CD4-positive, alpha-beta T cell treated with Interleukin-15 for 1 hour (primary cell): ENCODE measurements at regions not wholly inside any gene's neighbourhood (a gene's known extent, or its start where the extent isn't known, plus 50 kb on each side); places are given as distances from the start of the nearest gene placed in this dataset.
"Not testable (repeated sequence)": the region's sequence is repeated elsewhere in the genome, so short reads cannot be mapped to it uniquely, and the experiment has no call there.

Experiments used
- DNase-seq: peaks from one replicate; pipeline ENCODE4 v3.0.0-alpha.2; 2020

DNA sequence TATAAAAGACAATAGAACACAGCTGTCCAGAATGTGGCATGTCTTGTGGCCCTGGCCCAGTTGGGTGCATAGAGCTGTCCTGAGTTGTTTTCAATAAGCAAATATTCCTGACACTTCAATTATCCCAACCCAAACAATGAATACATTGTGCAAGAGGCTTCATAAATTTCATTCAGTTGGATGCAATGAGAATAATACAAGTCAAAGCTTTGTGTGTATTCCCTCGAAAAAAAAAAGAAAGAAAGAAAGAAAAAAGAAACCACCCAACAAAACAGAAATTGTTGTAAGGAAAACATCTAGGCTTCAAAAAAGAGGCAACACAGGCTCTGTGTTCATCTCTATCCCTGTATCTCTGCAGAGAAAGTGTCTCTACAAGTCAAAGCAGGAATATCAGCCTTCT is 138.7 kb upstream of the ADO start:
- DNase-seq, result no peak

DNA sequence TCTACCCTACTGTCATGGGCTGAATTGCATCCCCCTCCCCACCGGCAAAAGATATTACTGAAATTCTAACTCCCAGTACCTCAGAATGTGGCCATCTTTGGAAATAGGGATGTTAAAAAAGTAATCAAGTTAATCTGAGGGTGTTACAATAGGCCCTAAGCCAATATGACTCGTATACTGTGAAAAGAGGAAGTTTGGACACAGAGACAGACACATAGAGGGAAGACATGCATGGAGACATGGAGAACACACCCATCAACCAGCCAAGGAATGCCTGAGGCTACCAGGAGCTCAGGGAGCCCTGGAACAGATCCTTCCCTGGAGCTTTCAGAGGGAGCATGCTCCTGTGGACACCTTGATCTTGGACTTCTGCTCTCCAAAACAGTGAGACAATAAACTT is 138.2 kb upstream of the ADO start:
- no peak for DNase-seq

GRCh38 chr10:62669341-62669740 is 135.2 kb upstream of the ADO start:
- DNase-seq, result no peak

GRCh38 chr10:62671104-62671503 is 133.4 kb upstream of the ADO start:
- no peak for DNase-seq

- DNase-seq, result peak; percentile 76
These were observed 123.1 kb upstream of the ADO start for GRCh38 chr10:62681211-62681940.

- DNase-seq, result no peak
These were observed 119.6 kb upstream of the ADO start for GRCh38 chr10:62684911-62685310.

GRCh38 chr10:62687230-62687748 is 117.2 kb upstream of the ADO start:
- DNase-seq, result no peak

GRCh38 chr10:62688971-62689700 is 115.4 kb upstream of the ADO start:
- no peak for DNase-seq

DNA sequence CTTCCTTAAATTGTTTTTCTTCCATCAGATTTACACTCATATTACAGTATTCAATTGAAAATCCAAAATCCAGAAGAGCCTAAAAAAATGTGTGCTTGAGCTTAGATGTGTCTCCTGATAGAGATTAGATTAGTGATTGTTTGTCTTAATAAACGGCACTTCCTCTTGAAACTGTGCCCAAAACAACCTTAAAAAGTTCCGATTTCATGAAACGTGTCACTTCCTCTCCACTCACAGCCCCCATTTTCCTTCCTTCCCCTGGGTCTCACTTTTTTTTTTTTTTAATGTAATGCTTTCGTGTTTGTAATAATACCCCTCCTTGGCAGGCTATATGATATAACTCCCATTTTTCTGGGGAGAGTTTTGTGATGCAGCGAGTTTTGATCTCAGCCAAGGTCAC is 114.8 kb upstream of the ADO start:
- DNase-seq, result peak; percentile 32

DNA sequence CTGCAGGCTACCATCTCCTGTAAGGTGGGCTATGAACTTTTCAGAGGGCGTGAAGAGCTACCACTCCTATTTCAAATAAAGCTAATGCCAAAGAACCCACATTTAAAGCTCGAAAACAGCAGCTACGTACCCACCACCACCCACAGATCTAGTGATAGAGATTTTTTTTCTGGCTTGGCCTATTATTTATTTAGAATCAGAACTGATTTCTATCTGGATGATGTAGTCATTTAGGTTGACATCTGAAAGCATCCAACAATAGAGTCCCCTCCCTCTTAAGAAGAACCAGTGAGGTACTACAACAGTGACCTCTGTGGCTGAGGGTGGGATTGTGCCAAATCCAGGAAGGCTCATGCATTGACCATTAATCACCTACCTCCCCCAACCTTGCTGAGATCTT is 113.8 kb upstream of the ADO start:
- no peak for DNase-seq

- no peak for DNase-seq
These were observed 113.2 kb upstream of the ADO start for GRCh38 chr10:62691336-62691735.

DNA sequence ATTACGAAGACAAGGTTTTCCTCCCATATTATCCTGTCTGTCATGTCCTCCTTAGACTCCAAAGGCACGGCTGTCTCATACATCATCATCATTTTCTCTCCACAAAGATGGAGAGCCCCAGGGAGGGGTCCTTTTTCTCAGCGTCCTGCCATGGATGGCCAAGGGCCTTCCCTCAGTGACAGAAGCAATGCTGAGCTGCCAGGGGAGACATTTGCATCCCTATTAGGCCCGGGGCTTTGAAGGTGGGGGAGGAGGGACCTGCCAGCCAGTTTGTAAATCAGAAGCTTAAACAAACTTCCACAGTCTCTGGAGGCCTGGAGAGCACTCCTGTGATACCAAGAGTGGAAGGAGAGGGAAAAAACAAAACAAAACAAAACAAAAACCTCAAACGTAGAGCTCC is 112.4 kb upstream of the ADO start:
- no peak for DNase-seq

- no peak for DNase-seq
These were observed 111.2 kb upstream of the ADO start for GRCh38 chr10:62693306-62693705.

GRCh38 chr10:62694537-62695126 is 109.9 kb upstream of the ADO start:
- no peak for DNase-seq

GRCh38 chr10:62696798-62697197 is 107.7 kb upstream of the ADO start:
- no peak for DNase-seq

- DNase-seq, result no peak
These were observed 105.4 kb upstream of the ADO start for GRCh38 chr10:62699148-62699547.

- DNase-seq, result not testable (repeated sequence)
These were observed 100.4 kb upstream of the ADO start for GRCh38 chr10:62704121-62704520.

GRCh38 chr10:62705789-62706188 is 98.7 kb upstream of the ADO start:
- DNase-seq, result no peak

GRCh38 chr10:62707810-62708209 is 96.7 kb upstream of the ADO start:
- DNase-seq, result no peak

GRCh38 chr10:62708569-62708968 is 96.0 kb upstream of the ADO start:
- no peak for DNase-seq

DNA sequence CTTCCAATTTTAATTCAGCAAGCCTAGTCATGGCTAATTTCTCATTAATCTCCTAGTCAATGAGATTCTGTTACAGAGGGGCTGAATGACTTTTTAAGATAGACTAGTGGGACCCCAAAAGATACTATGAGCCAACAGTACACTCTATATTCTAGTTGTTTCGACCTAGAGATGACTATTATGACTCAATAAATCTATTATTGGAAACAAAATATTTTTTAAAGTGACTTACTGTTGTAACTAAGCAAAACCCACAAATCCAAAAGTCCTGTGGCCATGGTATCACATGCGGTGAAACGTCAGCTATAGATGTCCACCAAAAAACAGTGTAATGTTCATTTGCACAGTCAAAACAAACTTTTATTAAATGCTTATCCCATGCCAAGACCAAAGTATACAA is 95.3 kb upstream of the ADO start:
- no peak for DNase-seq

GRCh38 chr10:62710182-62710581 is 94.3 kb upstream of the ADO start:
- DNase-seq, result no peak

- DNase-seq, result no peak
These were observed 89.1 kb upstream of the ADO start for GRCh38 chr10:62715383-62715782.

GRCh38 chr10:62718585-62718984 is 85.9 kb upstream of the ADO start:
- no peak for DNase-seq
